Endothelial cell of umbilical vein (primary cell): ENCODE measurements at regions not wholly inside any gene's neighbourhood (a gene's known extent, or its start where the extent isn't known, plus 50 kb on each side); places are given as distances from the start of the nearest gene placed in this dataset.

ENCODE experiments used
- CTCF ChIP-seq, 2 donors: IDR thresholded peaks; 1 replicate in 1 of 2; 2 replicates in 1 of 2; pipeline ENCODE4 v1.5.1; 2011; ENCODE audit warnings: low read length in 2 of 2, mild to moderate bottlenecking in 2 of 2, moderate library complexity in 2 of 2, control low read depth in 1 of 2, inconsistent platforms in 1 of 2, low read depth in 1 of 2; ENCODE audit not compliant: insufficient read depth in 1 of 2; ENCODE audit errors: extremely low read depth in 1 of 2
- EZH2 ChIP-seq: IDR thresholded peaks from 2 replicates; pipeline ENCODE4 v1.6.1; 2012; ENCODE audit warnings: borderline replicate concordance, low read depth, mild to moderate bottlenecking, moderate library complexity, low read length, inconsistent platforms; ENCODE audit not compliant: severe bottlenecking
- FOS ChIP-seq: IDR thresholded peaks from 2 replicates; pipeline ENCODE4 v1.6.1; 2011; ENCODE audit warnings: mild to moderate bottlenecking, low read length, moderate library complexity, borderline replicate concordance; ENCODE audit not compliant: insufficient read depth
- JUN ChIP-seq: IDR thresholded peaks from 2 replicates; pipeline ENCODE4 v1.6.1; 2011; ENCODE audit warnings: borderline replicate concordance, low read depth; ENCODE audit not compliant: insufficient read length, insufficient read depth
- MAX ChIP-seq: IDR thresholded peaks from 2 replicates; pipeline ENCODE4 v1.6.1; 2011; ENCODE audit not compliant: insufficient read depth, insufficient read length
- MYC ChIP-seq: IDR thresholded peaks from one replicate; pipeline ENCODE4 v1.6.1; 2011; ENCODE audit warnings: mild to moderate bottlenecking, low read depth, low read length
- POLR2A ChIP-seq: IDR thresholded peaks from 2 replicates; pipeline ENCODE4 v1.6.1; 2012; ENCODE audit warnings: low read depth, mild to moderate bottlenecking, control low read depth, low read length
- POLR2AphosphoS5 ChIP-seq: IDR thresholded peaks from 2 replicates; pipeline ENCODE4 v1.6.1; 2012; ENCODE audit warnings: low read depth, mild to moderate bottlenecking, control low read depth, low read length, moderate library complexity; ENCODE audit not compliant: insufficient read depth

DNA sequence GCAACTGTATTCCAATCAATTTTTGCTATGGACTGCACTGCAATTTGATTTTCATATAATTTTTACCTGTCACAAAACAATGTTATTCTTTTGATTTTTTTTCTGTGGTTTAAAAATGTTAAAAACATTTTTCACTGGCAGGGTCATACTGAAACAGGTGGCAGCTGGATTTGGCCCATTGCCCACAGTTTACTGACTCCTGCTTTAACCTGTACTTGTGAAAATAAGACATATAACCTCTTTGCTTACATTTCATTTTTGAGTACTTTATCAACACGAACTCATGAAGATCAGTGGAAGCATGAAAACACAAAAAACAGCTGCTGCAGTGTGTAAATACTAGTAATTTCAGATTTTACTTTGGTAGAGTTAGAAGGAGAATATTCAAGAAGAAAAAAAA, 313.1 kb downstream of the WDR72 start:
- no peak for TF ChIP-seq CTCF (IDR thresholded peaks at IDR 0.05; ENCODE audit: extremely low read depth in 1 of 2, insufficient read depth in 1 of 2, low read depth in 1 of 2, low read length in 2 of 2)
- TF ChIP-seq POLR2AphosphoS5 = no peak
- TF ChIP-seq MAX = no peak
- no peak for TF ChIP-seq EZH2
- no peak for TF ChIP-seq POLR2A
- no peak for TF ChIP-seq JUN
- no peak for TF ChIP-seq FOS
- no peak for TF ChIP-seq MYC
